Peyer's patch (tissue), 4 donors: ENCODE measurements at regions not wholly inside any gene's neighbourhood (a gene's known extent, or its start where the extent isn't known, plus 50 kb on each side); places are given as distances from the start of the nearest gene placed in this dataset.

Experiments used
- DNase-seq, 3 donors: peaks; one replicate each; pipeline ENCODE4 v3.0.0-alpha.2; 2017 to 2019
- H3K27ac ChIP-seq, 4 donors: fragments of 200-600 bp; sonication (generic); one replicate each; pipeline ENCODE4 v1.5.1; 2016 to 2019
- H3K27me3 ChIP-seq, 2 donors: fragments of 200-600 bp; sonication (generic); one replicate each; pipeline ENCODE4 v1.5.1; 2019
- H3K36me3 ChIP-seq, 3 donors: fragments of 200-600 bp; sonication (generic); one replicate each; pipeline ENCODE4 v1.5.1; 2016 to 2019
- H3K4me1 ChIP-seq, 4 donors: fragments of 200-600 bp; sonication (generic); one replicate each; pipeline ENCODE4 v1.5.1; 2016 to 2019
- H3K4me3 ChIP-seq, 4 donors: fragments of 200-600 bp; sonication (generic); 1 replicate in 3 of 4; 2 replicates in 1 of 4; pipeline ENCODE4 v1.5.1; 2016 to 2019; ENCODE audit warnings: mild to moderate bottlenecking in 1 of 4
- H3K9me3 ChIP-seq, 4 donors: fragments of 200-600 bp; sonication (generic); one replicate each; pipeline ENCODE4 v1.5.1; 2016 to 2019; ENCODE audit warnings: mild to moderate bottlenecking in 1 of 4
- CTCF ChIP-seq, 6 experiments: fragments of 450-650 bp in 4 of 6; fragments of 200-600 bp in 2 of 6; sonication (generic) in 1 of 6; IDR thresholded peaks; one replicate each; pipeline ENCODE4 v1.5.1; 2017 to 2019; ENCODE audit warnings: antibody characterized with exemption in 6 of 6, mild to moderate bottlenecking in 3 of 6, moderate library complexity in 1 of 6
- POLR2A ChIP-seq, 2 donors: fragments of 450-650 bp; IDR thresholded peaks; one replicate each; pipeline ENCODE4 v1.5.1; 2017; ENCODE audit warnings: antibody characterized with exemption in 2 of 2, mild to moderate bottlenecking in 2 of 2, moderate library complexity in 2 of 2

GRCh38 chr3:25139267-25139666, 288.8 kb upstream of the RARB start:
- Histone ChIP-seq H3K36me3 (no peaks in the 10 kb centered on the region), H3K4me1 (no peaks in the 10 kb centered on the region), H3K27me3 (no peaks in the 10 kb centered on the region), H3K27ac (no peak overlapping the region), H3K9me3 (no peaks in the 10 kb centered on the region), H3K4me3 (no peak overlapping the region)
- TF ChIP-seq POLR2A (IDR thresholded peaks at IDR 0.05) = no peak
- no peak for TF ChIP-seq CTCF (IDR thresholded peaks at IDR 0.05)
- DNase-seq = no peak

GRCh38 chr3:25142609-25143355, 285.3 kb upstream of the RARB start:
- H3K36me3 ChIP-seq = no peaks in the 10 kb centered on the region
- H3K27ac ChIP-seq = no peak overlapping the region
- DNase-seq = no peak

GRCh38 chr3:25143356-25144025, 284.6 kb upstream of the RARB start:
- Histone ChIP-seq H3K27me3 (no peaks in the 10 kb centered on the region), H3K9me3 (no peaks in the 10 kb centered on the region), H3K27ac (no peak overlapping the region), H3K4me3 (no peak overlapping the region), H3K36me3 (no peaks in the 10 kb centered on the region), H3K4me1 (no peaks in the 10 kb centered on the region)
- DNase-seq = no peak
- no peak for TF ChIP-seq CTCF (IDR thresholded peaks at IDR 0.05)
- no peak for TF ChIP-seq POLR2A (IDR thresholded peaks at IDR 0.05)

More at GRCh38 chr3:25142609-25143355, 285.3 kb upstream of the RARB start:
- H3K4me1 ChIP-seq = no peaks in the 10 kb centered on the region
- H3K4me3 ChIP-seq = no peak overlapping the region
- TF ChIP-seq CTCF (IDR thresholded peaks at IDR 0.05) (no peak), POLR2A (IDR thresholded peaks at IDR 0.05) (no peak)
- no peaks in the 10 kb centered on the region for H3K27me3 ChIP-seq
- H3K9me3 ChIP-seq = no peaks in the 10 kb centered on the region

GRCh38 chr3:25144430-25144829, 283.6 kb upstream of the RARB start:
- Histone ChIP-seq H3K27ac (no peak overlapping the region), H3K4me3 (no peak overlapping the region), H3K36me3 (no peaks in the 10 kb centered on the region), H3K27me3 (no peaks in the 10 kb centered on the region), H3K9me3 (no peaks in the 10 kb centered on the region), H3K4me1 (no peaks in the 10 kb centered on the region)
- TF ChIP-seq CTCF (IDR thresholded peaks at IDR 0.05) (no peak), POLR2A (IDR thresholded peaks at IDR 0.05) (no peak)
- no peak for DNase-seq

- Histone ChIP-seq H3K27ac (no peak overlapping the region), H3K4me1 (no peaks in the 10 kb centered on the region), H3K9me3 (no peaks in the 10 kb centered on the region), H3K36me3 (no peaks in the 10 kb centered on the region), H3K27me3 (no peaks in the 10 kb centered on the region), H3K4me3 (no peak overlapping the region)
- TF ChIP-seq POLR2A (IDR thresholded peaks at IDR 0.05) (no peak), CTCF (IDR thresholded peaks at IDR 0.05) (no peak)
- no peak for DNase-seq
Observed at GRCh38 chr3:25145176-25145575, 282.9 kb upstream of the RARB start.
